Hepatocyte (in vitro differentiated cells): ENCODE measurements at regions not wholly inside any gene's neighbourhood (a gene's known extent, or its start where the extent isn't known, plus 50 kb on each side); places are given as distances from the start of the nearest gene placed in this dataset.

ENCODE experiments used
- EZH2 ChIP-seq: fragments of 200-600 bp; sonication (generic); IDR thresholded peaks from 2 replicates; pipeline ENCODE4 v1.6.1; 2016; ENCODE audit warnings: antibody characterized with exemption, mild to moderate bottlenecking, borderline replicate concordance
- TF ChIP-seq, protein P1 (sequence below): fragments of 200-600 bp; sonication (generic); IDR thresholded peaks from 2 replicates; pipeline ENCODE4 v1.5.1; 2016; ENCODE audit warnings: antibody characterized with exemption, mild to moderate bottlenecking; ENCODE audit not compliant: poor library complexity

DNA sequence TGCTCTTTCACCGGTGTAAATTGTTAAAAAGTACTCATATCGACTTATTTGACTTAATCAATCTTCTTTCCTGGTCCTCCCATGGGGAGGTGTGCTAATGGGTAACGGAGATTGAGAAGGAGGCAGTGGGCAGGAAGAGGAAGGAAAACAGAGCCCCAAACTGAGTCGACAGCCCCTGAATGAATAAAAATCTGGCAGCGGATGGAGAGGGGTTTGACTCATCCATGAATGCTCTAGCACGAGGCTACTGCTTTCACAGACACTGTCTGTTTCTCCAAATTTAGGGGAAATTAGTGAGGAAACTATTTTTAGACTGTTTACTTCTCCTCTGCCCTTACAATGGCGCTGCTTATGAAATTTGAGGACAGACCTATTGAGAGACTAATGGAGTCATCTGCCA lies 142.2 kb upstream of the ATXN1 start:
- TF ChIP-seq, protein P1, sequence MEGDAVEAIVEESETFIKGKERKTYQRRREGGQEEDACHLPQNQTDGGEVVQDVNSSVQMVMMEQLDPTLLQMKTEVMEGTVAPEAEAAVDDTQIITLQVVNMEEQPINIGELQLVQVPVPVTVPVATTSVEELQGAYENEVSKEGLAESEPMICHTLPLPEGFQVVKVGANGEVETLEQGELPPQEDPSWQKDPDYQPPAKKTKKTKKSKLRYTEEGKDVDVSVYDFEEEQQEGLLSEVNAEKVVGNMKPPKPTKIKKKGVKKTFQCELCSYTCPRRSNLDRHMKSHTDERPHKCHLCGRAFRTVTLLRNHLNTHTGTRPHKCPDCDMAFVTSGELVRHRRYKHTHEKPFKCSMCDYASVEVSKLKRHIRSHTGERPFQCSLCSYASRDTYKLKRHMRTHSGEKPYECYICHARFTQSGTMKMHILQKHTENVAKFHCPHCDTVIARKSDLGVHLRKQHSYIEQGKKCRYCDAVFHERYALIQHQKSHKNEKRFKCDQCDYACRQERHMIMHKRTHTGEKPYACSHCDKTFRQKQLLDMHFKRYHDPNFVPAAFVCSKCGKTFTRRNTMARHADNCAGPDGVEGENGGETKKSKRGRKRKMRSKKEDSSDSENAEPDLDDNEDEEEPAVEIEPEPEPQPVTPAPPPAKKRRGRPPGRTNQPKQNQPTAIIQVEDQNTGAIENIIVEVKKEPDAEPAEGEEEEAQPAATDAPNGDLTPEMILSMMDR: no peak
- no peak for TF ChIP-seq EZH2
